Neural crest cell (in vitro differentiated cells): ENCODE measurements at regions not wholly inside any gene's neighbourhood (a gene's known extent, or its start where the extent isn't known, plus 50 kb on each side); places are given as distances from the start of the nearest gene placed in this dataset.
"Not testable (repeated sequence)": the region's sequence is repeated elsewhere in the genome, so short reads cannot be mapped to it uniquely, and the experiment has no call there.

ENCODE experiments used
- DNase-seq: peaks from one replicate; pipeline ENCODE4 v3.0.0; 2021; ENCODE audit warnings: low read depth, mixed read lengths, low spot score
- H3K27ac Mint-ChIP-seq: one replicate; pipeline ENCODE4 v1.8.0; 2021; ENCODE audit warnings: mild to moderate bottlenecking, mixed read lengths; ENCODE audit not compliant: unreplicated experiment
- H3K27me3 Mint-ChIP-seq: 2 replicates; pipeline ENCODE4 v1.8.0; 2021; ENCODE audit warnings: low read depth, mild to moderate bottlenecking, mixed read lengths
- H3K36me3 Mint-ChIP-seq: 2 replicates; pipeline ENCODE4 v1.8.0; 2021; ENCODE audit warnings: low read depth, mild to moderate bottlenecking, mixed read lengths
- H3K4me1 Mint-ChIP-seq: 2 replicates; pipeline ENCODE4 v1.8.0; 2021; ENCODE audit warnings: mixed read lengths
- H3K4me3 Mint-ChIP-seq: one replicate; pipeline ENCODE4 v1.8.0; 2021; ENCODE audit warnings: mild to moderate bottlenecking, mixed read lengths
- H3K9me3 Mint-ChIP-seq: 2 replicates; pipeline ENCODE4 v1.8.0; 2021; ENCODE audit warnings: mixed read lengths
- TF ChIP-seq, protein P1 (sequence below): fragments of 200-600 bp; sonication (generic); conservative IDR thresholded peaks from 2 replicates; pipeline ENCODE4 v1.5.0; 2021; ENCODE audit warnings: antibody characterized with exemption, mild to moderate bottlenecking

DNA sequence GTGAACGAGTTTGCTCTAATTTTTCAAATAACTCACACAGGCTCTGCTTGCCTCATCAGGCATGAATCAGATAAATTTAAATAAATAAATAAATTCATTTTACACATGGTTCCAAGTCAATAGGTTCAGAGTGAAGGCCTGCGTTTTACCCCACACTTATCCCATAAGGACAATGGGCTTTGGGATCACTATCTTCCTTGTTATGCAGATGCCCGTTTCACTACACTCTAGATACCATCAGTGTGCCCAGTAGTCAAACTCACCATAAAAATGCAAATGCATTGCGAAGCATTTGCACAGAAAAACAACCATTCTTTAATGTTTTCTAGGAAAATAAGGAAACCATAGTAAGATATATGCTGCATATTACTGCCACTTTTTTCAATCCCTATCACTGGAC is 155.9 kb upstream of the CCDC196 start:
- peaks cover 2% of the 10 kb centered on the region for H3K36me3 Mint-ChIP-seq
- DNase-seq: no peak
- peaks cover 4% of the 10 kb centered on the region for H3K9me3 Mint-ChIP-seq
- no peaks in the 10 kb centered on the region for H3K27me3 Mint-ChIP-seq
- H3K4me1 Mint-ChIP-seq: no peaks in the 10 kb centered on the region
- no peak overlapping the region for H3K27ac Mint-ChIP-seq
- no peak overlapping the region for H3K4me3 Mint-ChIP-seq
- TF ChIP-seq, protein P1, sequence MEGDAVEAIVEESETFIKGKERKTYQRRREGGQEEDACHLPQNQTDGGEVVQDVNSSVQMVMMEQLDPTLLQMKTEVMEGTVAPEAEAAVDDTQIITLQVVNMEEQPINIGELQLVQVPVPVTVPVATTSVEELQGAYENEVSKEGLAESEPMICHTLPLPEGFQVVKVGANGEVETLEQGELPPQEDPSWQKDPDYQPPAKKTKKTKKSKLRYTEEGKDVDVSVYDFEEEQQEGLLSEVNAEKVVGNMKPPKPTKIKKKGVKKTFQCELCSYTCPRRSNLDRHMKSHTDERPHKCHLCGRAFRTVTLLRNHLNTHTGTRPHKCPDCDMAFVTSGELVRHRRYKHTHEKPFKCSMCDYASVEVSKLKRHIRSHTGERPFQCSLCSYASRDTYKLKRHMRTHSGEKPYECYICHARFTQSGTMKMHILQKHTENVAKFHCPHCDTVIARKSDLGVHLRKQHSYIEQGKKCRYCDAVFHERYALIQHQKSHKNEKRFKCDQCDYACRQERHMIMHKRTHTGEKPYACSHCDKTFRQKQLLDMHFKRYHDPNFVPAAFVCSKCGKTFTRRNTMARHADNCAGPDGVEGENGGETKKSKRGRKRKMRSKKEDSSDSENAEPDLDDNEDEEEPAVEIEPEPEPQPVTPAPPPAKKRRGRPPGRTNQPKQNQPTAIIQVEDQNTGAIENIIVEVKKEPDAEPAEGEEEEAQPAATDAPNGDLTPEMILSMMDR: no peak

DNA sequence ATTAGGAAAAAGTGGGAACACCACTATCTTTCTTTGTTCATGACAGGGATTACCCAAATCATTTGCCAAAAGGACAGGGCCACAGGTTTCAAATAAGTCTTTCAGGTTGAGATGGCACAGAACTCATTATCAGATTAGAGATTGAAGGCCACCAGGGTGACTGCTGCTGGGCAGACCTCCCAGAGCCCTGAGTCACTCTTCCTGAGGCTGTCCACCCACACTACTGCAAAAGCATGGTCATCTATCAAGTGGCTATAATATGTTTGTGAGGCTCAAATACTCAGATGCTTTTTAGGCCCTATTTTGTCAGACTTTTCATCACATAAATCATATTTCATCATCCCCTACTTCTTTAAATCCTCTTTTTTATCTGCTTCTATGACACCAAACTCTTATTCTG is 155.3 kb upstream of the CCDC196 start:
- TF ChIP-seq, protein P1: no peak
- H3K9me3 Mint-ChIP-seq: peaks cover 10% of the 10 kb centered on the region
- DNase-seq: no peak
- H3K4me1 Mint-ChIP-seq: no peaks in the 10 kb centered on the region
- H3K27me3 Mint-ChIP-seq: no peaks in the 10 kb centered on the region
- peaks cover 8% of the 10 kb centered on the region for H3K36me3 Mint-ChIP-seq
- H3K27ac Mint-ChIP-seq: no peak overlapping the region
- no peak overlapping the region for H3K4me3 Mint-ChIP-seq

DNA sequence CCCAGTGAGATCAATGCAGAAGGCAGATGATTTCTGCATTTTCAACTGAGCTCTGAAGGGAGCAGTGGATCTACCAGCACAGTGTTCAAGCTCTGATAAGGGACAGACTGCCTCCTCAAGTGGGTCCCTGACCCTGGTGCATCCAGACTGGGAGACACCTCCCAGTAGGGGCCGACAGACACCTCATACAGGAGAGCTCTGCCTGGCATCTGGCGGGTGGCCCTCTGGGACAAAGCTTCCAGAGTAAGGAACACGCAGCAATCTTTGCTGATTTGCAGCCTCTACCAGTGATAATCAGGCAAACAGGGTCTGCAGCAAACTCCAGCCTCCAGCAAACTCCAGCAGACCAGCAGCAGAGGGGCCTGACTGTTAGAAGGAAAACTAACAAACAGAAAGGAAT is 152.9 kb upstream of the CCDC196 start:
- not testable (repeated sequence) for DNase-seq, H3K27ac Mint-ChIP-seq, H3K27me3 Mint-ChIP-seq, H3K4me3 Mint-ChIP-seq, H3K36me3 Mint-ChIP-seq, H3K4me1 Mint-ChIP-seq
- H3K9me3 Mint-ChIP-seq: peaks cover 14% of the 10 kb centered on the region

DNA sequence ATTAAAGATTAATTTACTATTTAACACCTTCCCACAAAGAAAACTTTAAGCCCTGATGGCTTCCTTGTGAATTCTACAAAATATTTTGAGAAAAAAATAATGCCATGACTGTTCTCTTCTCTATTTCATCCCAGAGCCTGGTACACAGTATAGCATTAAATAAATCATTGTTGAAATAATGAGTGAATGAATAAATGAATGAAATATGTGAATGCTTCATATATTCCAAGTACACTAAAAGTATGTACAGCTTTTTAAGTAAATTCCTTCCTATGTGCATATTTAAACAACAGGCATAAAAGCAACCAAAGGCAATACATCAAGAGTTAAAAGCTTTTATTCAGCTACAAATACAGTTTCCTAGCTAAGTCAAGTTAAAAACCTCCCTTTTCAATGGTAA is 144.9 kb upstream of the CCDC196 start:
- H3K27me3 Mint-ChIP-seq: no peaks in the 10 kb centered on the region

DNA sequence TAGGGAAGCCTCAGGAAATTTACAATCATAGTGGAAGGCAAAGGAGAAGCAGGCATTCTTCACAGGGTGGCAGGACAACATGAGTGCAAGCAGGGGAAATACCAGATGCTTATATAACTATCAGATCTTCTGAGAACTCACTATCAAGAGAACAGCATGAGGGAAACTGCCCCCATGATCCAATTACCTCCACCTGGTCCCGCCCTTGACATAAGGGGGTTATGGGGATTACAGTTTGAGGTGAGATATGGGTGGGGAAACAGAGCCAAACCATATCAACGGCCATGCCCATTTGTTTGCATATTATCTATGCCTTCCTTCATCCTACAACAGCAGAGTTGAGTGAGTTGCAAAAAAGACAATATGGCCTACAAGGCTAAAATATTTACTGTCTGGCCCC is 140.2 kb upstream of the CCDC196 start:
- DNase-seq: no peak
- TF ChIP-seq, protein P1: no peak
- H3K9me3 Mint-ChIP-seq: peaks cover 7% of the 10 kb centered on the region
- H3K4me3 Mint-ChIP-seq: no peak overlapping the region
- H3K27ac Mint-ChIP-seq: no peak overlapping the region
- no peaks in the 10 kb centered on the region for H3K36me3 Mint-ChIP-seq
- no peaks in the 10 kb centered on the region for H3K27me3 Mint-ChIP-seq
- H3K4me1 Mint-ChIP-seq: no peaks in the 10 kb centered on the region

More for the DNA sequence above, 144.9 kb upstream of the CCDC196 start:
- TF ChIP-seq, protein P1: no peak
- no peak overlapping the region for H3K27ac Mint-ChIP-seq
- no peak for DNase-seq
- H3K4me3 Mint-ChIP-seq: no peak overlapping the region
- H3K9me3 Mint-ChIP-seq: peaks cover 3% of the 10 kb centered on the region
- no peaks in the 10 kb centered on the region for H3K36me3 Mint-ChIP-seq
- H3K4me1 Mint-ChIP-seq: no peaks in the 10 kb centered on the region

DNA sequence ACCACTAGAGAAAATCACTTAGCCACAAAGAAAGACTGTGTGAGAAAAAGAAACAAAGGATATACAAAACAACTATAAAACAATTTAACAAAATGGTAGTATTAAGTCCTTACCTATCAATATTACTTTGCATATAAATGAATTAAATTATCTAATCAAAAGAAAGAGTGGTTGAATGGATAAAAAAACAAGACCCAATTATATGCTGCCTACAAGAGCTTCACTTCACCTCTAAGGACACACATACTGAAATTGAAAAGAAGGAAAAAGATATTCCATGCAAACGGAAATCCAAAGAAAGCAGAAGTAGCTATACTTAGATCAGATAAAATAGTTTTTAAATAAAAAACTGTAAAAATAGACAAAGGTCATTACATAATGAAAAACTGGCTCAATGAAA is 134.9 kb upstream of the CCDC196 start:
- Mint-ChIP-seq H3K9me3 (peaks cover 16% of the 10 kb centered on the region), H3K27ac (no peak overlapping the region), H3K4me3 (no peak overlapping the region), H3K4me1 (no peaks in the 10 kb centered on the region), H3K27me3 (no peaks in the 10 kb centered on the region), H3K36me3 (no peaks in the 10 kb centered on the region)
- TF ChIP-seq, protein P1: no peak
- no peak for DNase-seq
